RWPE2 (cell line): ENCODE measurements at regions not wholly inside any gene's neighbourhood (a gene's known extent, or its start where the extent isn't known, plus 50 kb on each side); places are given as distances from the start of the nearest gene placed in this dataset.

Experiments
- ATAC-seq: fragments of 200-7000 bp; cut with Tn5 transposase; 3 replicates; pipeline ENCODE4 v1.9.1; 2021; ENCODE audit warnings: low read depth
- DNase-seq: peaks from one replicate; pipeline ENCODE4 v3.0.0-alpha.2; 2020; ENCODE audit warnings: low spot score
- H3K27ac ChIP-seq: fragments of 450-650 bp; 2 replicates; pipeline ENCODE4 v1.5.1; 2017; ENCODE audit warnings: mild to moderate bottlenecking; ENCODE audit not compliant: poor library complexity, severe bottlenecking
- H3K27me3 ChIP-seq: fragments of 250-450 bp; sonication (Bioruptor Pico); 2 replicates; pipeline ENCODE4 v1.5.1; 2021; ENCODE audit warnings: mild to moderate bottlenecking, moderate library complexity; ENCODE audit not compliant: insufficient read depth, poor library complexity, severe bottlenecking
- H3K36me3 ChIP-seq: fragments of 250-450 bp; sonication (Bioruptor Pico); 2 replicates; pipeline ENCODE4 v1.5.1; 2020; ENCODE audit warnings: low read depth, mild to moderate bottlenecking, moderate library complexity
- H3K4me1 ChIP-seq: fragments of 250-450 bp; sonication (Bioruptor Pico); 2 replicates; pipeline ENCODE4 v1.5.1; 2021; ENCODE audit warnings: mild to moderate bottlenecking, moderate library complexity; ENCODE audit not compliant: insufficient read depth, poor library complexity, severe bottlenecking
- H3K4me3 ChIP-seq: fragments of 250-450 bp; sonication (Bioruptor Pico); 2 replicates; pipeline ENCODE4 v1.5.1; 2021; ENCODE audit warnings: mild to moderate bottlenecking, moderate library complexity; ENCODE audit not compliant: severe bottlenecking
- H3K9me3 ChIP-seq: fragments of 250-450 bp; sonication (Bioruptor Pico); 2 replicates; pipeline ENCODE4 v1.5.1; 2021; ENCODE audit warnings: mild to moderate bottlenecking, moderate library complexity; ENCODE audit not compliant: severe bottlenecking
- TF ChIP-seq, protein P1 (sequence below): fragments of 450-650 bp; IDR thresholded peaks from one replicate; pipeline ENCODE4 v1.5.1; 2017; ENCODE audit warnings: mild to moderate bottlenecking, moderate library complexity; ENCODE audit not compliant: poor library complexity, severe bottlenecking

DNA sequence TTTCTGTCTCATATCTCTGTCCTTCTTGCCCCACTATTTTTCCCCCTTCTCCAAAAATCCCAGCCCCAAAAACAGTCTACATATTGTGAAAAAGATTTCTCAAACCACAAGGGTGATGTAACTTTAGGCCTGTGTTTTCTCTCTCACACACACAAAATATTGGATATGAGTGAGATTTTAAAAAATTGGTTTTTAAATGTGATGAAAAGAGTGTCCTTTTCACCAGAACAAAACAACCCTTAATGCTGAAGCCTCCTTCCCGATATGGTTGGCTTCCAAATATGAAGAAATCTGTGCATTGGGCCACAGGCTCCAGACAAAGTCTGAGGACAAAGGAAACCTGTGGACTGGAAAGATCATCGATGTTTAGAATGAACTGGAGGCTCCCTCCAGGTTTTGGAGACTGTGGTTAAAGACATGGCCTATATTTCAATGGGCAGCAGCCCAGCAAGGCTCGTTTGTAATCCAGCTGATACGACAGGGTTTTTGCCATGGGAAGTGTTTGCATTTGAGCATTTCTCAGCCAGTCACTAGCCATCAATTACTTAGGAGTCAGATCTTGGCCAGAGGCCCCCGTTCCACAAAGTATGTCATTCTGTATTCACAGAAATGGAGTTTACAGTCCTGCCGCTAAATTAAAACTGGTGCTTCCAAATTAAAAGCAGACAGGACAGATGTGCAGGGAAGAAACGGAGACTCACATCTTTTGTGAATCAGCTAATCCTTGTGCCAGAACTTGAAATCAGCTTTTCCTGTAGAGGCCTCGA, 546.3 kb downstream of the EBF1 start:
- H3K4me1 ChIP-seq: no peaks in the 10 kb centered on the region
- no peak overlapping the region for H3K27ac ChIP-seq
- no peaks in the 10 kb centered on the region for H3K27me3 ChIP-seq
- H3K9me3 ChIP-seq: no peaks in the 10 kb centered on the region
- no peaks in the 10 kb centered on the region for H3K36me3 ChIP-seq
- TF ChIP-seq, protein P1, sequence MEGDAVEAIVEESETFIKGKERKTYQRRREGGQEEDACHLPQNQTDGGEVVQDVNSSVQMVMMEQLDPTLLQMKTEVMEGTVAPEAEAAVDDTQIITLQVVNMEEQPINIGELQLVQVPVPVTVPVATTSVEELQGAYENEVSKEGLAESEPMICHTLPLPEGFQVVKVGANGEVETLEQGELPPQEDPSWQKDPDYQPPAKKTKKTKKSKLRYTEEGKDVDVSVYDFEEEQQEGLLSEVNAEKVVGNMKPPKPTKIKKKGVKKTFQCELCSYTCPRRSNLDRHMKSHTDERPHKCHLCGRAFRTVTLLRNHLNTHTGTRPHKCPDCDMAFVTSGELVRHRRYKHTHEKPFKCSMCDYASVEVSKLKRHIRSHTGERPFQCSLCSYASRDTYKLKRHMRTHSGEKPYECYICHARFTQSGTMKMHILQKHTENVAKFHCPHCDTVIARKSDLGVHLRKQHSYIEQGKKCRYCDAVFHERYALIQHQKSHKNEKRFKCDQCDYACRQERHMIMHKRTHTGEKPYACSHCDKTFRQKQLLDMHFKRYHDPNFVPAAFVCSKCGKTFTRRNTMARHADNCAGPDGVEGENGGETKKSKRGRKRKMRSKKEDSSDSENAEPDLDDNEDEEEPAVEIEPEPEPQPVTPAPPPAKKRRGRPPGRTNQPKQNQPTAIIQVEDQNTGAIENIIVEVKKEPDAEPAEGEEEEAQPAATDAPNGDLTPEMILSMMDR: no peak
- DNase-seq (no peak), ATAC-seq (no peak)
- H3K4me3 ChIP-seq: no peak overlapping the region

DNA sequence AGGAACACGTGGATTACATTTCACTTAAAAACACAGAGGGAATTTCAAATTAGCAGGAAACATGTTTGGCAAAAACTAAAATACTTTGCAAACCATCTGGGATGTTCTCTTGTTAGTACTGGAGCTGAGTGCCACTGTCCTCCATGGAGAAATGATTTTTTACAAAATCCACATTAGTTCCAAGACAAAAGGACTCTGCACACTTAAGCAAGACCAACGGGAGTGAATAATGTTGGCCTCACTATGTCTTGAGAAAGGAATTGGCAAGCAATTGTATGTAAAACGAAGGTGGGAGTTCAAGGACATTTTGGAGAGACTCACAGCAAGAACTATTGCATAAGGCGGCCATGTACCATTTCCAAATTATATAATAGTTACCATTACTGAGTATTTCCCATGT, 547.5 kb downstream of the EBF1 start:
- TF ChIP-seq, protein P1: no peak
- no peak overlapping the region for H3K4me3 ChIP-seq
- no peaks in the 10 kb centered on the region for H3K27me3 ChIP-seq
- no peak overlapping the region for H3K27ac ChIP-seq
- no peaks in the 10 kb centered on the region for H3K9me3 ChIP-seq
- no peaks in the 10 kb centered on the region for H3K4me1 ChIP-seq
- DNase-seq (no peak), ATAC-seq (no peak)
- H3K36me3 ChIP-seq: no peaks in the 10 kb centered on the region

DNA sequence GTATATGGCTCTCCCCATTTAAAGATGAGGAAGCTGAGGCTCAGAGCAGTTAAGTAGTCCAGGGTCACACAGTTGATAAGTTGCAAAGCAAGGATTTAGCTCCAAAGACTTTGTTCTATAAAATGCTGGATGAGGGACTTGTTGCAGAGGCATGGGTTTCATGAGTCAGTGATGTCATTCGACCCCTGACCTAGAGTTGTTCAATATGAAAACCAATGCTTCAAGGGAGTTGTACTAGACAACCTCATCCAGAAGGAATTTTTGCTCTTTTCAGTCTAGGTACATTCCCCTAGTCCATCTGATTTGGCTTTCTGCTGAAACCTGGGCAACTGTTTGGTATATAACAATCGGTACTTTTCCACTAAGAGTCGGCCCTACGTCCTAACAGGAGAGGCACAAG, 550.4 kb downstream of the EBF1 start:
- Histone ChIP-seq H3K4me1 (no peaks in the 10 kb centered on the region), H3K27me3 (no peaks in the 10 kb centered on the region), H3K4me3 (no peak overlapping the region), H3K9me3 (no peaks in the 10 kb centered on the region), H3K36me3 (no peaks in the 10 kb centered on the region), H3K27ac (no peak overlapping the region)
- ATAC-seq: no peak
- no peak for DNase-seq
- TF ChIP-seq, protein P1: no peak

DNA sequence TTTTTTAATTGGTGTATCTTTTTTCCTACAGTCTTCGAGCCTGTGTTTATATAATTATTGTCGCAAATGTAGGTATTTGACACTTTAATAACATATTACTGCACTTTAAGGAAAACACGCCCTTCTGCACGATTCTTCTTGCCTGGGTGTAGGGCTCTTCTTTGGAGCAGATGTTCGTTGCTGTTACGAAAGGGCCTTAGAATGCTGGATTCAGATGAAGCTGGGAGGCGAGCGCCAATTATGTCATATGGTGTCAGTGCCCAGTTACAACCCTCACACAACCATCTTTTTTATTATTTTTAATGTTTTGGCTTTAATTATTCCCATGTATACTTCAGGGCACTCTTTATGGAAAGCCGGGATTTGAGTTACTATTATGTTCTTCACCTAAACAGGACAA, 553.0 kb downstream of the EBF1 start:
- no peaks in the 10 kb centered on the region for H3K27me3 ChIP-seq
- H3K9me3 ChIP-seq: no peaks in the 10 kb centered on the region
- H3K27ac ChIP-seq: no peak overlapping the region
- ATAC-seq: no peak
- no peaks in the 10 kb centered on the region for H3K4me1 ChIP-seq
- TF ChIP-seq, protein P1: no peak
- no peak overlapping the region for H3K4me3 ChIP-seq
- H3K36me3 ChIP-seq: no peaks in the 10 kb centered on the region
- no peak for DNase-seq

DNA sequence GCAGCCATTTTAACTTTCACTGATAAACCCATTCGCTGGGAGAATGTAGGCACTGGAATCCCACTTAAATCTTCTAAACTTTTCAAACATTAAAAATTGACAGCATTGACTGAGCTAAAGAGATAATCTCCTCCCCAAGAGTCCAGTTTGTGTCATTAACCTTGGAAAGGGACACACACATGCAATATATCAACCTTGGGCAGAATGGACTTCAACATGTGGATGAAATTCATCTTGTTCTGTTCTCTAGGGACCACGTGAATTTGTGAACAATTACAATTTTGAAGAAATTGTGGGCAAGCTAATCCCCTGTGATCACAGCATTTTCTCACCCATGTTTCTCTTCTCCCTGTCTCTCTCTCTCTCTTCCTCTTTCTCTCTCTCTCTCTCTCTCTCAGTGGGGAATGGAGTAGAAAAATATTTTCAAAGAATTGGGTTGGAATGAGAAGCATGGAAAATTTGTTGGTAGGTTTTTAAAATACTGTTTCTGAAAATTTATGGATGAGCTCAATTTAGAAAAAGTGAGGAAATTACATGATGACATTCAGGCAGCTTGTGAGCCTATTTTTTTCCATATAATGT, 553.7 kb downstream of the EBF1 start:
- Histone ChIP-seq H3K27ac (no peak overlapping the region), H3K4me1 (no peaks in the 10 kb centered on the region), H3K27me3 (no peaks in the 10 kb centered on the region), H3K4me3 (no peak overlapping the region), H3K9me3 (no peaks in the 10 kb centered on the region), H3K36me3 (no peaks in the 10 kb centered on the region)
- DNase-seq (no peak), ATAC-seq (no peak)
- TF ChIP-seq, protein P1: no peak
